Skin epidermis (tissue), 12 donors: ENCODE measurements at regions not wholly inside any gene's neighbourhood (a gene's known extent, or its start where the extent isn't known, plus 50 kb on each side); places are given as distances from the start of the nearest gene placed in this dataset.

Experiments used
- H3K27ac ChIP-seq, 21 experiments: fragments of 200-600 bp; sonication (generic) in 11 of 21; one replicate each; pipeline ENCODE4 v1.5.0; 2020; ENCODE audit warnings: mild to moderate bottlenecking in 3 of 21, inconsistent platforms in 2 of 21, moderate library complexity in 2 of 21
- H3K4me3 ChIP-seq, 7 experiments: fragments of 200-600 bp; sonication (generic) in 2 of 7; one replicate each; pipeline ENCODE4 v1.5.0; 2020; ENCODE audit warnings: inconsistent platforms in 2 of 7, mild to moderate bottlenecking in 2 of 7, moderate library complexity in 1 of 7

DNA sequence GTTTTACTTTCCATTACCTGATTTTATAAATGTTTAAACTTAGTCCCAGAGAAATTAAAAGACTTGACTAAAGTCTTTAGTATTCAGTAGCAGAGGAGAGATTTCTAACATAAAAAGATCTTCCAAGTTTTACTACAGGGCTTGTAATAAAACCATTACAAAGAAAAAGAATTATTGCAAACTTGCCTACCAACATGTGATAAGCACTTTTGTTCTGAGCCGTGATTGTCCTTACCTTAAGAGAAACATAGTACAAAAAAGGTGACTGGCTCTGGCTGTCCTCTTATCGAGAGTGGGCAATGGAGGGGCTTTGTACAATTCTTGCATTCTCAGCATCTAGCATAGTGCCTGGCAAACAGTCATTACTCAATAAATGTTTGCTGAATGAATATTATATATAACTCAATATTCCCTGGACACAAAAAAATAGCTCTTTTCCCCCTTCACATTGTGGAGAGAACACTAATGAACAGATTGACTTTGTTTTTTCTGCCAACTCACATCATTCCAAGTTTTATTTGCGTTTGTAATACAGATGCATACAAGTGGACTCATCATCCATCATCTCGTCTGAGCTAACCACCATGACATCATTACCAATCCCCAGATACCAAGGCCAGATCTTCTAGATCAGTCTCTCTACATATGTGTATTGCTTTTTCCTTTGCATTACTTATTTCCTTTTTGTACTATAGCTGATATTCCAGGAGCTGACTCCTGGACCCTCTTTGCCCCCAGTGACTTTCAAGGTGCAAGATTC, 192.8 kb upstream of the EEA1 start:
- Histone ChIP-seq H3K4me3 (no peak overlapping the region), H3K27ac (peak overlapping the region in 11 of 21 experiments; percentile 19 to 69 (median 39))

DNA sequence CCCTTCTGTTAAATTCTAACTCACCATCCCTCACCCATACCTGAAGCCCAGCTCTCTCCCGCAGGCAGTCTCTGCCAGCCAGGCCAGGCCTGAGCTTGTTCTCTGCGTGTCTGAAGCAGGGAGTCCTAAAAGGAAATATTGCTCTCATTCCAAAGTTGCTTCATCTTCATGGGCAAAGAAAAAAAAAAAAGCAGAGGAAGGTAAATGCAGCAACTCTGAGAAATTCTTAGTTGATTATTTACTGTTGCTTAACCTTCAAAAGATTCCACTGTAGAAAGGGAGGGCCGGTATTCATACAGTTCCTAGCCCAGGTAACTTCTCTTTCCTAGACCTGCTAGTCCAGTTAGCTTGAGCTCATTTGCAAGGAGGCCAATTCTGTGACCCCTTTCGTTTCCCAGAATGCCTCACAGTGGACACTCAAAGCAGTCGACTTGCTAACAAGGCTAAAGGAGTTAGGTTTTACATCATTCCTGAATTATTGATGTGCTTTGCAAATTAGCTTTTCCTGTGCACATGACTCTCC, 193.5 kb upstream of the EEA1 start:
- peak overlapping the region in 11 of 21 experiments; percentile 20 to 70 (median 35) for H3K27ac ChIP-seq
- no peak overlapping the region for H3K4me3 ChIP-seq

DNA sequence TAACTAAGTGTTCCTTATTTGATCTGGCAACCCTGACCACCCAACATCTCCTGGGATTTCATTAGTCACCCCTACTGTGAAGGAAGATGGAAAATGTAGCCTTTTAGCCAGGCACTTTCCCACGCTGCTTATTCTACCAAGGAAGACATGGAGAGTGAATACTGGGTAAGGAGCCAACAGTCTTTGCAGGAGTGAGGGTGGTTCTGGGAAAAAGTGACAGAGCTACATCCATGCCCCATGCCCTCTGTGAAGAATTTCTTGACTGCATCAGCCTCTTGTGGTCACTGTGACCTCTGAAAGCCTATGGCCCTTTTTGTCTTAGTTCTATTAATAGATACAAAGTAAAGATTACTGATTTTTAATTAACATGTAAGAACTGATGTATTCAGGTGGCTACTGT, 196.0 kb upstream of the EEA1 start:
- Histone ChIP-seq H3K27ac (no peak overlapping the region), H3K4me3 (no peak overlapping the region)

DNA sequence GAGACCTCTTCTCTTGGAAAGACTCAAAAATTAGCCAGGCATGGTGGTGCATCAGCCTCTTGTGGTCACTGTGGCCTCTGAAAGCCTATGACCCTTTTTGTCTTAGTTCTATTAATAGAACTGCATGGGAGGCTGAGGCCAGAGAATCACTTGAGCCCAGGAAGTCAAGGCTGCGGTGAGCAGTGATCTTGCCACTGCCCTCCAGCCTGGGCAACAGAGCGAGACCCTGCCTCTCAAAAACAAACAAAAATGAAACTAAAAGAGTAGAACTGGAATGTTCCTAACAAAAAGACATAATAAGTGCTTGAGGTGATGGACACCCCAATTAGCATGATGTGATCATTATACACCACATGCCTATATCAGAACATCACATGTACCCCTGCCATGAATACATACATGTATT, 197.0 kb upstream of the EEA1 start:
- no peak overlapping the region for H3K27ac ChIP-seq
- H3K4me3 ChIP-seq: no peak overlapping the region

DNA sequence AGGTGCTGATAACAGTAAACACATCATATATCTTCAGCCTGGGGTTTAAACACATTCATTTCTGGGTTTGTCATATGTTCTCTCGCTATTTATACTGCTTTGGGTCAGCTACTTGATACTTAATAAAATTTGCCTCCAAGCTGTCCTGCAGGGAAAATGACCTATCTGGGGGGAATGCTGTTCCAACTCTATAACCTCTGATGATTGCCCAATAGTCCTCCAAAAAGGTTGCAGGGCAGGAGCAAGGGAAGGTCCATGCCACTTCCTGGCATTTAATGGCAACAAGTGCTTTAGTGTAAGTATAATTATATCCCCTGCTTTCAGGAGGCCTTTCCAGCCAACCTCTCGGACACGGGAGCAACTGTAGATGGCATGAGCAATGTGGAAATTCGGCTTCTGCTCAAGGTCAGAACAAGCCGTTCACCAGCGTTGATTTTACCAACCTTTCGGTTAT, 198.0 kb upstream of the EEA1 start:
- Histone ChIP-seq H3K27ac (peak overlapping the region in 1 of 21 experiments; percentile 18), H3K4me3 (no peak overlapping the region)

DNA sequence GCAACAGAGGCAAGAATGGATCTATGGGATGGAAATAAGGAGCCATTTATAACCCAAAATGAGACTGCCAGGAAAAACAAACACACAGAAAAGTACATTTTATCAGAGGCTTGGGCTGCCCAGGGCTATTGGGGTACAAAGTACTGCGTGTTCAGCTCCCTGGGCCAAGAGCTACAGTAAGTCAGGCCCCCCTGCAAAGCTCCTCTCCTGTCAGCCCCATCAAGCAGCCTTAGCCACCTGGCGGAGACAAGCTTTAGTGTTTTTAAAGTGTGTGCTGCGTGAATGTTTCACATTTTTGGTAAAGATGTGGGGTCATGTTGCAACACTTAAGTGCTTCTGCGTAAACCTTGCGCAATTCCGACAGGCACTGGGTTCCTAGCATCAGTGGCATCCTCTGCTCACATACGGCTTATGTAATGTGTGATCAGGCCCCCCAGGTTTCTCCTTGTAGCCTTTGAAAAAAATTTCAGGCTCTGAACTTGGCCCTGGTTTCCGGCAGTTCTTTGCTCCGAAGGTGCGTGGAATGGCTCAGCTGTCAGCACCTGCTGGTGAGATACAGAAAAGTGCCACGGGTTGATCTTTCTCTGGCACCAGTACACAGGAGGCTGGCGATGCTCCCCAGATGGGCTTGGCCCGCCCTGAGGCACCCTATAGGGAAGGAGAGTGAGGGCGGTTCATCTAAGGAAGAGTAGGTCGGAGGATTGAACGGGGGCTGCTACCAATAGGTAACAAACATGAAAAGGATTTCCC, 198.7 kb upstream of the EEA1 start:
- Histone ChIP-seq H3K4me3 (no peak overlapping the region), H3K27ac (peak overlapping the region in 2 of 21 experiments; percentile 18 to 50)

DNA sequence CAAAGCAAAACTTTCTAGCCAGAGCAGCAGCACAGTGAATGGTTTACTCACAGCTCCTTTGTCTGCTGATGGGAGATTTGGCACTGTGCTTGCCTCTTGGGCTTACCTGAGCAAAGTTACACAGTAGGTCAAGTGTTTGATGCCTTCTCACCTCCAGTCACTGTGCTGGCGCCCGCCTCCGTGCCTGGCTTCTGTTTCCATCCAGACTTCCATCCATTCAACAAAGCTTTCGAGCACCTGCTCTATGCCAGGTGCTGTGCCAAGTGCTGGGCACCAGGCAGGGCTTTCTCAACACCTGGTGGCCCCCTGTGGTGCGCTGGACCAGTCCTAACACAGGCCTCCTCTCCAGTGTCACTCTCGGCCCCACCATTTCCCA, 199.2 kb upstream of the EEA1 start:
- Histone ChIP-seq H3K4me3 (no peak overlapping the region), H3K27ac (peak overlapping the region in 2 of 21 experiments; percentile 18 to 50)

DNA sequence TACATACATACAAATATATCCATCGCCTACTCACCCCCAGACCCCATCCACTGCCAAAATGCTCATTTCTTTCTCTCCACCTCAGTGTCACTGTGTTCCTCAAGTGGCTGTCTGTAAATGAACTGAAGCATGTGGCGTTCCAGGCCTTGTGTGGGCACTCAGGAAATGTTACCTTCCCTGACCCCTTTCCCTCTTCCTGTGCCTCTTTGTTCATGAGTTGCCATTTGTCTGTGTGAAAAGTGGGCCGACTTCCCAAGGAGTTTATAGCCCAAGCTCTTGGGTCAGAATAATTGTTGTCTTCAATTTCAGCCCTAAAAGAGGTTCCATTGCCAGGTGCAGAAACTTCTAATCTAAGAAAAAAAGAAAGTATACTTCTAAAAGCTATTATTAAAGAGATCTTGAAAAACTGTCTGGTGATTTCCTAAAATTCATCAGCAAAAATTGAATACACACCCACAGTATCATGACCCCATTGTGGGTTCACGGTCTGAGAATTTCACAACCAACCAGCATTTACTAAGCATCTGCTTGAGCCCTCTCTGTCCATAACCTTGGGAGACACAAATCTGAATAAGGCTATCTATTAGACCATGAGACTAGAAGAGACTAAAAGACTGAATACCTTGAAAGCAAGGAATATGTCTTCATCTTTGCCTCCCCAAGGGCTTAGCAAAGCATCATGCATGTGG, 201.4 kb upstream of the EEA1 start:
- Histone ChIP-seq H3K4me3 (no peak overlapping the region), H3K27ac (no peak overlapping the region)

DNA sequence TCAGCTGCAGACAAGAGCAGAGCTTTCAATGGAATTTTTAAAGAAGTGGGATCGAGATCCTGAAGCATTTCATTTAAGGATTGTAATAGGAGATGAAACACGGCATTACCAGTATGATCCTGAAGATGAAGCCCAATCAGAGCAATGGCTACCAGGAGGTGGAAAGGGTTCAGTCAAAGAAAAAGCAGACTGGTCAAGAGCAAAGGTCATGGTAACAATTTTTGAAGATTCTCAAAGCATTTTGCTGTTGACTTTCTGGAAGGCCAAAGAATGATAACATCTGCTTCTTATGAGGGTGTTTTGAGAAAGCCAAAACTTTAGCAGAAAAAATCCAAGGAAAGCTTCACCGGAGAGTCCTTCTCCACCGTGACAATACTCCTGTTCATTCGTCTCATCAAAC, 204.3 kb upstream of the EEA1 start:
- no peak overlapping the region for H3K27ac ChIP-seq
- no peak overlapping the region for H3K4me3 ChIP-seq

DNA sequence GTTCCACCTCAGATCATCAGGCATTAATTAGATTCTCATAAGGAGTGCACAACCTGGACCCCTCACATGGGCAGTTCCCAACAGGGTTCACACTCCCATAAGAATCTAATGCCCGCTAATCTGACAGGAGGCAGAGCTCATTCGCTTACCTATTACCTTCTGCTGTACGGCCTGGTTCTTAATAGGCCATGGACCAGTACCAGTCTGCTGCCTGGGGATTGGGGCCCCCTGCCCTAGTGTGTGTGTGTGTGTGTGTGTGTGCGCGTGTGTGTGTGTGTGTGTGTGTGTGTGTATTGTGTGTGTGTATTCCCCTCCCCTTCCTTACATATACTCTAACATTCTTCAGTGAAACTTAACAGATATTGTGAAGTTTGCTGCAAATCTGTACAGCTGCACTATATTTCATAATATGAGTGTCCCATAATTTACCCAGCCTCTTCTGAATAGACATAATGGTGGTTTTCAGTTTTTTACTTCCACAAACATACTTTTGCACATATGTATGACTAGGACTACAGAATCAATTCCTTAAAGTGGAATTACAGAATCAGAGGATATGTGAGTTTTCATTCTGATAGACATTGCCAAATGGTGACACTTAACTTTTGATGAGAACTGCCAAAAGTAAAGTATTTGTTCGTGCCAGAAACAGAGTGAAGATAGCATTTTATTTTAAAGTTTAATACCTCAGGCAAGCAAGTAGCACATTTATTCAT, 205.2 kb upstream of the EEA1 start:
- Histone ChIP-seq H3K4me3 (no peak overlapping the region), H3K27ac (no peak overlapping the region)

DNA sequence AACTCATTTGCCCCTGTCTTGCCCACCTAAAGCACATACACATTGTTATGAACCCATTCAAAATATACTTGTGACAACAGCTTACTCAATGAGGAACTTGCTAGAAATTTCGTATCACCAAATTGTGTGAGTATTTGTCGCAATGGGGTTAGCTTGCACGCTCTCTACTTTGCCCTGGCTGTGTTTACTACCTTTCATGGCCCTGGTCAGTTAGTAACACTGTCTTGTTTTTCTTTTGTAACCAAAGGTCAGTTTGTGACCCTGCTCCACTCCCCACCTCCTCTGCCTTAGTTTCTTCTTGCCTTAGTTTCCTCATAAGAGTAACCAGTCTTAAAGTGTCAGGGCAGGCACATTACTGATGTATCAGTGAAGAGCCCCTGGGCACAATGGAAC, 205.8 kb upstream of the EEA1 start:
- Histone ChIP-seq H3K27ac (peak overlapping the region in 5 of 21 experiments; percentile 17 to 59 (median 43)), H3K4me3 (no peak overlapping the region)

DNA sequence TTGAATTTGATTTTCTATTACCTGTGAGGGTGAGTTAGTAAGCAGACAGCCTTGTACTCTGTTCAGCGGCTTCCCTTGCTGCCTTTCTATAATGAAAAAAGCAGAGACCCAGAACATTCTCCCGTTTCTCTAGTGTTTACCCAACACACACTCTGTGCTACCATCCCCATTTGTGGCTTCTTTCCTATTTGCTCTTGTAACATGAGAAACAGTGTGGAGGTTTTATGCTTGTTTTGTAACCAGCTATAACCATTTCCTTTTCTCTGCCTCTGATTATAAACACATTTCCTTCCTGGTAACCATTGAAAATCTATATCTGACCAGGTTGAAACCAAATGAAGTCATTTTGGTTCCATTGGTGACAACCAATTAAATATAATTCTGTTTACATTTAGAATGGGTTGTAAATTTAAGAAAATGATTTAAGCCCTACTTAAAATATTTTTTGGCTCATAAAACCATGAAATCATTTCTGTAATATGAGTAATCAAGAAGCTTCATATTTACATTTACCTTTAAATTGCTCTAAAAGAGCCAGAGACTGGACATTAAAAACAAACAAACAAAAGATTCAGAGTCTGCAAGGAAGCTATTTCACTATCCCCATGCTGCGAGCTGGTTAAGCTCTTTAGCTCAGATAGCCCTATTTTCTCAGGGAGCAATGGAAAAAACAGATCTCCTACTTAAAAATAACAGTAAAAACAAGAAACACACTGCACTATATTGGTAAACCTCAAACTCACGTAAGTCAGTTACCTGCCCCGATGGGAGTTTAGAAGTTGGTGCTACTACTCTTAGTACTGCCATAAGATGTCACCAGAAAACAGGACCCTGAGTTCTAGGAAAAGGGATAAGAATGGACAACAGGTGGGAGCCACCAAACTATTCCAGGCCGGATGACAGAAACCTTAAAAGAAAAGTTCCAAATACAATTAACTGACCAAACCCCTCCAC, 206.5 kb upstream of the EEA1 start:
- H3K4me3 ChIP-seq: no peak overlapping the region
- H3K27ac ChIP-seq: peak overlapping the region in 5 of 21 experiments; percentile 17 to 59 (median 43)

DNA sequence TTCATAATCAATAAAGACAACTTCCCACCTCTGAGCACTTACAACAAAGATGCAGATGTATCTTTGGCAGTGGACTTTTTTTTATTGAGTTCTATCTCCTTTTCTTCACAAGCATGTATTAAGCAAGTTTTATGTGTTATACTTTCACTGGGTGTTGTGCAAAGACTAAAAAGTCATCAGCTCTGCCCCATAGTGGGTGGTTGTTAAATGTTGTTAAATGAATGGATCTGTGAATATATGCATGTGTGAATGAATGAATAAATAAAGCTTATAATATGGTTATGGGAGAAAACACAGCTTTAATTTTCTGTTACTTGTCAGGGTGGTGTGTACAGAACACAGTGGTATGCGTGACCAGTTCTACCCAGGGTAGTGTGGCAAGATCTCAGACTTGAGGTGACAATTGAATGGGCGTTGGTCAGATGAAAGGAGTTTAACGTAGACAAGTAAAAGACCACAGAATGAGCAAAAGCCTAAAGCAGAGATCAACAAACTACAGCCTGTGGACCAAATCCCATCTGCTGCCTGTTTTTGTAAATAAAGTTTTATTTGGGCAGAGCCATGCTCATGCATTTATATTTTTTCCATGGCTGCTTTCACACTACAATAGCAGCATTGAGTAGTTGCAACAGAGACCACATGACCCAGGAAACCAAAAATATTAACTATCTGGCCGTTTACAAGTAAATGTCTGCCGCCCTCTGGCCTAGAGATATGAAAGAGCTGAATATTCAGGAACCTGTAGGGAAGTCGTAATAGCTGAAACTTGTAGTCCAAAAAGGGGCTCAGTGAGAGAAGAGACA, 207.4 kb upstream of the EEA1 start:
- Histone ChIP-seq H3K27ac (no peak overlapping the region), H3K4me3 (no peak overlapping the region)

DNA sequence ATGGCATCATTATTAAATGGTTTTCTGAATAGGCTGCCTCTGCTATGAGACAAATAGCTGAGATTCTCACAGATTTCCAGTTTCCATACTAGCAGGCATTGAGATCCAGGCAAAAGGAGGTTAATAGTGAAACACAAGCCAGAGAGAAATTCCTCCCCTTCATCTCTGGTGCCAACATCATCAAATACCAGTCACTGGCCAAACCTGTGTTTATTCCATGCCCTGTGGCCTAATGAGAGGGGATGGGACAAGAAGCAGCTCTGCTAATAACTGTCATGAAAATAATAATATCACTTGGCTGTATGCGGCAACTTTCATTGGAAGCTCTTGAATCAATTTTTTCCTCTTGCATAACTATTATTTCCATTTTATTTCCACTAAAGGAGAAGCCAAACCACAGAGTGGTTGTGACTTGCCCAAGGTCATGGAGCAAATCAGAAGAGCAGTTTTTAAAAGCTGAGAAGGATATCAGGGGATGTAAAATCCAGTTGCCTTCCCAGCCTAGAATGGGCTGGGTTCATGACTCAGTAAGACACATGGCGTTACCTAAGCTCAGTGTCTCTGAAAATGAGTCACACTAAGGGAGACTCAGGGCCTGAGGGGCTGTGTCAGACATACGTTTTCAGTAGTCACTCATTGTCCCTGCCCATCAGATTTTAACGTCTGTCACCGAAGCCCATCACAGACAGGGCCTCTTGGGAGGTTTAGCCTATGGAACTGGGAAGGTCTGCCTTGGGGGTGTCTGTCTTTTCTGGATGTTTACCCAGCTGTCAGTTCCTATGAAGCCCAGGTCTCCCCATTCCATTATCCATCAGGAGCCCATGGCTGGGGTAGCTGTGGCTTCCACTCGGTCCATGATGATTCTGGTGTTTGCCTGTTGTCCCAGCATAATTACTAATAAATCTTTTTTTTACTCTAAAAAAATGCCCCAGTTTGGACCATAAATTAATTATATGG, 208.8 kb upstream of the EEA1 start:
- no peak overlapping the region for H3K4me3 ChIP-seq
- H3K27ac ChIP-seq: peak overlapping the region in 9 of 21 experiments; percentile 1 to 58 (median 10)

DNA sequence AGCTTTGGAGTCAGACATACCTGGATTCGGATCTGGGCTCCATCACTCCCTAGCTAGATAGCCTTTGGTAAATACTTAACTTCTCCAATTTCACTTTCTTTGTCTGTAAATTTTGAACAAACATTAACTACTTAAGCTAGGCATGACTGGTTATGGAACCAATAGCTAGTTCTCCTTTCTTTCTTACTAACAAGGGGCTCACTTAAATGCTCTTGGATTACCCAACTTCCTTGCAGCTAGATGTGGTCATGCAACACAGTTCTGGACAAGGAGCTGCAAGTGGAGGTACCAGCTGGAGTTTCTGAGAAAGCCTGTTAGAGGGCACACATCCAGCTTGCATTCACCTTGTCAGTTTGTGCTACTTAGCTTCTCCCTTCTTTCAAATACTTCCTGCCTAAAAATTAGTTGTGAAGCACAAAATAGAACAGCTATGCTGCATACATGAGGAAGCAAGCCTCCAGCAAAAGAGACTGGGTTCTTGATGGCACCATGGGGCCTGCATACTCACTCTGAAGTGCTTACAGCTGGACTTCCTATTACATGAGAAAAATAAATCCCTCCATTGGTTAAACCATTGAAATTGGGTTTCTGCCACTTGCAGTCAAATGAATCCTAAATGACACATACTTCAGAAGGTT, 210.1 kb upstream of the EEA1 start:
- H3K4me3 ChIP-seq: no peak overlapping the region
- no peak overlapping the region for H3K27ac ChIP-seq

DNA sequence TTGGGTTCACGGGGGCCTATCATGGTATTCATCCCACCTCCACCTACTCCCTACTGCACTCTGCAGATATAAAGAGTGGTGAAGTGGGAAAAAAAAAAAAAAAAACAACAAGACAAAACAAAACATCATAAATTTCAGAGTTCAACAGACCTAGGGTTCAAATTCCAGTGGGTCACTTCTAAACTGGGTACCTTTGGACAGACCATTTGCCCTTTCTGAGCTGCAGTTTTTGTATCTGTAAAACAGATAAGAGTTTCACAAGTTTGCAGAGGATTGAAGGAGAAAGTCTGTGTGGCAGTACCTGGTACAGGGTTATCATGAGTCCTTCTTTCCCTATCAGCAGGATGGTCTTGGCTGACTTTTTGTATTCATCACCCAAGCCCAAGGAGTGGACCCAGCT, 211.2 kb upstream of the EEA1 start:
- Histone ChIP-seq H3K4me3 (no peak overlapping the region), H3K27ac (no peak overlapping the region)
